PC-3 (cell line): ENCODE measurements at regions not wholly inside any gene's neighbourhood (a gene's known extent, or its start where the extent isn't known, plus 50 kb on each side); places are given as distances from the start of the nearest gene placed in this dataset.

ENCODE experiments used
- ATAC-seq: fragments of 200-7000 bp; cut with Tn5 transposase; 2 replicates; pipeline ENCODE4 v1.9.1; 2020; ENCODE audit warnings: mild to moderate bottlenecking, moderate library complexity
- BruUV-seq: library from RNA; stranded (reverse); fragments of 400-500 nt; replicated peaks from 2 replicates; lab custom pipeline; 2021; lab: Mats Ljungman, UMichigan
- CTCF ChIA-PET: fragments of 300-600 bp; sonication (Branson Sonifier 250); formaldehyde crosslinking; loops from one replicate; lab custom pipeline; 2022; ENCODE audit warnings: antibody characterized with exemption; lab: Charles Lee
- POLR2A ChIA-PET: fragments of 300-600 bp; sonication (Branson Sonifier 250); formaldehyde crosslinking; loops from one replicate; lab custom pipeline; 2022; ENCODE audit warnings: antibody characterized with exemption; ENCODE audit not compliant: unreplicated experiment; lab: Charles Lee
- DNase-seq: peaks from one replicate; pipeline ENCODE4 v3.0.0-alpha.2; 2015
- H2AFZ ChIP-seq: fragments of 300-600 bp; sonication (generic); 2 replicates; pipeline ENCODE4 v1.6.0; 2016; ENCODE audit warnings: antibody characterized with exemption, low read length
- H3F3A ChIP-seq: fragments of 300-600 bp; sonication (generic); one replicate; pipeline ENCODE4 v1.6.0; 2017; ENCODE audit warnings: antibody characterized with exemption, low read length, control low read depth, mild to moderate bottlenecking; ENCODE audit not compliant: unreplicated experiment
- H3K27ac ChIP-seq: fragments of 300-600 bp; sonication (generic); 2 replicates; pipeline ENCODE4 v1.5.1; 2016; ENCODE audit warnings: mild to moderate bottlenecking, low read length
- H3K27me3 ChIP-seq: fragments of 300-600 bp; sonication (generic); 2 replicates; pipeline ENCODE4 v1.6.1; 2016; ENCODE audit warnings: low read length, mixed read lengths
- H3K36me3 ChIP-seq: fragments of 300-600 bp; sonication (generic); 2 replicates; pipeline ENCODE4 v1.6.1; 2016; ENCODE audit warnings: low read depth, mixed run types, low read length, mixed read lengths
- H3K4me1 ChIP-seq: fragments of 300-600 bp; sonication (generic); 2 replicates; pipeline ENCODE4 v1.5.1; 2016; ENCODE audit warnings: low read length; ENCODE audit not compliant: insufficient read depth
- H3K4me2 ChIP-seq: fragments of 300-600 bp; sonication (generic); 2 replicates; pipeline ENCODE4 v1.6.0; 2016; ENCODE audit warnings: low read length
- H3K4me3 ChIP-seq: fragments of 300-600 bp; sonication (generic); 2 replicates; pipeline ENCODE4 v1.5.1; 2016; ENCODE audit warnings: mild to moderate bottlenecking, low read length, mixed read lengths
- H3K79me2 ChIP-seq: fragments of 300-600 bp; sonication (generic); 2 replicates; pipeline ENCODE4 v1.6.1; 2017; ENCODE audit warnings: low read length, mixed read lengths
- H3K9ac ChIP-seq: fragments of 300-600 bp; sonication (generic); 2 replicates; pipeline ENCODE4 v1.6.0; 2016; ENCODE audit warnings: mild to moderate bottlenecking, low read length
- H3K9me2 ChIP-seq: fragments of 300-600 bp; sonication (generic); replicated peaks from 2 replicates; pipeline ENCODE4 v1.6.1; 2016; ENCODE audit warnings: mixed run types, low read length, mixed read lengths
- H3K9me3 ChIP-seq: fragments of 300-600 bp; sonication (generic); 2 replicates; pipeline ENCODE4 v1.6.1; 2016; ENCODE audit warnings: low read length, mixed read lengths
- H4K20me1 ChIP-seq: fragments of 300-600 bp; sonication (generic); 2 replicates; pipeline ENCODE4 v1.6.1; 2016; ENCODE audit warnings: low read length, mixed read lengths
- EZH2 ChIP-seq: fragments of 300-600 bp; sonication (generic); IDR thresholded peaks from one replicate; pipeline ENCODE4 v1.6.1; 2017; ENCODE audit warnings: antibody characterized with exemption, mild to moderate bottlenecking, low read length; ENCODE audit not compliant: unreplicated experiment
- EZH2phosphoT487 ChIP-seq: fragments of 300-600 bp; sonication (generic); IDR thresholded peaks from 2 replicates; pipeline ENCODE4 v1.6.1; 2018; ENCODE audit warnings: mild to moderate bottlenecking, antibody characterized with exemption, low read length, borderline replicate concordance
- intact Hi-C: fragments of 100-400 bp; cut with micrococcal nuclease; formaldehyde crosslinking; loops from 2 replicates; pipeline ENCODE4 v1.9.0; 2023
- TF ChIP-seq, protein P1 (sequence below): fragments of 300-600 bp; sonication (generic); conservative IDR thresholded peaks from 2 replicates; pipeline ENCODE4 v1.5.1; 2017; ENCODE audit warnings: antibody characterized with exemption, low read depth, mild to moderate bottlenecking, low read length

GRCh38 chr13:87358319-87358718, 312.9 kb upstream of the SLITRK5 start:
- Histone ChIP-seq H2AFZ (no peak overlapping the region), H3K4me1 (no peaks in the 10 kb centered on the region), H3K4me3 (no peak overlapping the region), H3K27me3 (no peaks in the 10 kb centered on the region), H3F3A (no peaks in the 10 kb centered on the region), H3K9ac (no peak overlapping the region), H3K4me2 (no peak overlapping the region), H3K36me3 (no peaks in the 10 kb centered on the region), H3K79me2 (no peaks in the 10 kb centered on the region), H3K27ac (no peak overlapping the region), H3K9me2 (no peaks in the 10 kb centered on the region), H4K20me1 (no peaks in the 10 kb centered on the region), H3K9me3 (no peaks in the 10 kb centered on the region)
- CTCF ChIA-PET = no interaction called here
- intact Hi-C loops = no loop called here
- BruUV-seq = no TSS peak
- POLR2A ChIA-PET = no interaction called here
- DNase-seq (no peak), ATAC-seq (no peak)
- TF ChIP-seq, protein P1, sequence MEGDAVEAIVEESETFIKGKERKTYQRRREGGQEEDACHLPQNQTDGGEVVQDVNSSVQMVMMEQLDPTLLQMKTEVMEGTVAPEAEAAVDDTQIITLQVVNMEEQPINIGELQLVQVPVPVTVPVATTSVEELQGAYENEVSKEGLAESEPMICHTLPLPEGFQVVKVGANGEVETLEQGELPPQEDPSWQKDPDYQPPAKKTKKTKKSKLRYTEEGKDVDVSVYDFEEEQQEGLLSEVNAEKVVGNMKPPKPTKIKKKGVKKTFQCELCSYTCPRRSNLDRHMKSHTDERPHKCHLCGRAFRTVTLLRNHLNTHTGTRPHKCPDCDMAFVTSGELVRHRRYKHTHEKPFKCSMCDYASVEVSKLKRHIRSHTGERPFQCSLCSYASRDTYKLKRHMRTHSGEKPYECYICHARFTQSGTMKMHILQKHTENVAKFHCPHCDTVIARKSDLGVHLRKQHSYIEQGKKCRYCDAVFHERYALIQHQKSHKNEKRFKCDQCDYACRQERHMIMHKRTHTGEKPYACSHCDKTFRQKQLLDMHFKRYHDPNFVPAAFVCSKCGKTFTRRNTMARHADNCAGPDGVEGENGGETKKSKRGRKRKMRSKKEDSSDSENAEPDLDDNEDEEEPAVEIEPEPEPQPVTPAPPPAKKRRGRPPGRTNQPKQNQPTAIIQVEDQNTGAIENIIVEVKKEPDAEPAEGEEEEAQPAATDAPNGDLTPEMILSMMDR = no peak
- TF ChIP-seq EZH2 = no peak
- no peak for TF ChIP-seq EZH2phosphoT487

GRCh38 chr13:87361216-87361615, 310.0 kb upstream of the SLITRK5 start:
- H3K4me1 ChIP-seq = no peaks in the 10 kb centered on the region
- H3K9ac ChIP-seq = no peak overlapping the region
- no peaks in the 10 kb centered on the region for H3K27me3 ChIP-seq
- BruUV-seq = no TSS peak
- intact Hi-C loops = no loop called here
- ATAC-seq = no peak
- H3F3A ChIP-seq = no peaks in the 10 kb centered on the region
- no peak overlapping the region for H3K27ac ChIP-seq
- POLR2A ChIA-PET = no interaction called here
- H4K20me1 ChIP-seq = no peaks in the 10 kb centered on the region
- CTCF ChIA-PET = no interaction called here
- no peak overlapping the region for H3K4me2 ChIP-seq
- no peaks in the 10 kb centered on the region for H3K9me3 ChIP-seq
- no peak for DNase-seq
- TF ChIP-seq, protein P1 = no peak
- TF ChIP-seq EZH2 (no peak), EZH2phosphoT487 (no peak)
- no peaks in the 10 kb centered on the region for H3K36me3 ChIP-seq
- no peaks in the 10 kb centered on the region for H3K9me2 ChIP-seq
- H3K79me2 ChIP-seq = no peaks in the 10 kb centered on the region
- no peak overlapping the region for H2AFZ ChIP-seq
- H3K4me3 ChIP-seq = no peak overlapping the region

- Histone ChIP-seq H3K27ac (no peak overlapping the region), H3K9me2 (no peaks in the 10 kb centered on the region), H3K9me3 (no peaks in the 10 kb centered on the region), H3F3A (no peaks in the 10 kb centered on the region), H3K9ac (no peak overlapping the region), H3K4me2 (no peak overlapping the region), H3K27me3 (no peaks in the 10 kb centered on the region), H3K4me3 (no peak overlapping the region), H3K36me3 (no peaks in the 10 kb centered on the region), H3K4me1 (no peaks in the 10 kb centered on the region), H4K20me1 (no peaks in the 10 kb centered on the region), H3K79me2 (no peaks in the 10 kb centered on the region), H2AFZ (no peak overlapping the region)
- intact Hi-C loops = no loop called here
- no peak for ATAC-seq
- ChIA-PET CTCF (no interaction called here), POLR2A (no interaction called here)
- DNase-seq = no peak
- TF ChIP-seq EZH2 (no peak), EZH2phosphoT487 (no peak)
- TF ChIP-seq, protein P1 = no peak
- no TSS peak for BruUV-seq
Observed at GRCh38 chr13:87368639-87369038, 302.5 kb upstream of the SLITRK5 start.
